RWPE2 (cell line): ENCODE measurements at regions not wholly inside any gene's neighbourhood (a gene's known extent, or its start where the extent isn't known, plus 50 kb on each side); places are given as distances from the start of the nearest gene placed in this dataset.

Experiments
- ATAC-seq: fragments of 200-7000 bp; cut with Tn5 transposase; 3 replicates; pipeline ENCODE4 v1.9.1; 2021; ENCODE audit warnings: low read depth
- DNase-seq: peaks from one replicate; pipeline ENCODE4 v3.0.0-alpha.2; 2020; ENCODE audit warnings: low spot score
- H3K27ac ChIP-seq: fragments of 450-650 bp; 2 replicates; pipeline ENCODE4 v1.5.1; 2017; ENCODE audit warnings: mild to moderate bottlenecking; ENCODE audit not compliant: poor library complexity, severe bottlenecking
- H3K27me3 ChIP-seq: fragments of 250-450 bp; sonication (Bioruptor Pico); 2 replicates; pipeline ENCODE4 v1.5.1; 2021; ENCODE audit warnings: mild to moderate bottlenecking, moderate library complexity; ENCODE audit not compliant: insufficient read depth, poor library complexity, severe bottlenecking
- H3K36me3 ChIP-seq: fragments of 250-450 bp; sonication (Bioruptor Pico); 2 replicates; pipeline ENCODE4 v1.5.1; 2020; ENCODE audit warnings: low read depth, mild to moderate bottlenecking, moderate library complexity
- H3K4me1 ChIP-seq: fragments of 250-450 bp; sonication (Bioruptor Pico); 2 replicates; pipeline ENCODE4 v1.5.1; 2021; ENCODE audit warnings: mild to moderate bottlenecking, moderate library complexity; ENCODE audit not compliant: insufficient read depth, poor library complexity, severe bottlenecking
- H3K4me3 ChIP-seq: fragments of 250-450 bp; sonication (Bioruptor Pico); 2 replicates; pipeline ENCODE4 v1.5.1; 2021; ENCODE audit warnings: mild to moderate bottlenecking, moderate library complexity; ENCODE audit not compliant: severe bottlenecking
- H3K9me3 ChIP-seq: fragments of 250-450 bp; sonication (Bioruptor Pico); 2 replicates; pipeline ENCODE4 v1.5.1; 2021; ENCODE audit warnings: mild to moderate bottlenecking, moderate library complexity; ENCODE audit not compliant: severe bottlenecking
- TF ChIP-seq, protein P1 (sequence below): fragments of 450-650 bp; IDR thresholded peaks from one replicate; pipeline ENCODE4 v1.5.1; 2017; ENCODE audit warnings: mild to moderate bottlenecking, moderate library complexity; ENCODE audit not compliant: poor library complexity, severe bottlenecking

- DNase-seq: no peak
- Histone ChIP-seq H3K36me3 (no peaks in the 10 kb centered on the region), H3K4me3 (no peak overlapping the region), H3K27me3 (peaks cover 32% of the 10 kb centered on the region), H3K9me3 (no peaks in the 10 kb centered on the region), H3K27ac (no peak overlapping the region), H3K4me1 (no peaks in the 10 kb centered on the region)
- ATAC-seq: no peak
- TF ChIP-seq, protein P1, sequence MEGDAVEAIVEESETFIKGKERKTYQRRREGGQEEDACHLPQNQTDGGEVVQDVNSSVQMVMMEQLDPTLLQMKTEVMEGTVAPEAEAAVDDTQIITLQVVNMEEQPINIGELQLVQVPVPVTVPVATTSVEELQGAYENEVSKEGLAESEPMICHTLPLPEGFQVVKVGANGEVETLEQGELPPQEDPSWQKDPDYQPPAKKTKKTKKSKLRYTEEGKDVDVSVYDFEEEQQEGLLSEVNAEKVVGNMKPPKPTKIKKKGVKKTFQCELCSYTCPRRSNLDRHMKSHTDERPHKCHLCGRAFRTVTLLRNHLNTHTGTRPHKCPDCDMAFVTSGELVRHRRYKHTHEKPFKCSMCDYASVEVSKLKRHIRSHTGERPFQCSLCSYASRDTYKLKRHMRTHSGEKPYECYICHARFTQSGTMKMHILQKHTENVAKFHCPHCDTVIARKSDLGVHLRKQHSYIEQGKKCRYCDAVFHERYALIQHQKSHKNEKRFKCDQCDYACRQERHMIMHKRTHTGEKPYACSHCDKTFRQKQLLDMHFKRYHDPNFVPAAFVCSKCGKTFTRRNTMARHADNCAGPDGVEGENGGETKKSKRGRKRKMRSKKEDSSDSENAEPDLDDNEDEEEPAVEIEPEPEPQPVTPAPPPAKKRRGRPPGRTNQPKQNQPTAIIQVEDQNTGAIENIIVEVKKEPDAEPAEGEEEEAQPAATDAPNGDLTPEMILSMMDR: no peak
Measured at GRCh38 chr15:53216036-53216435, 425.9 kb upstream of the ONECUT1 start.

GRCh38 chr15:53213336-53213735 is 423.2 kb upstream of the ONECUT1 start:
- ATAC-seq (no peak), DNase-seq (no peak)
- no peaks in the 10 kb centered on the region for H3K9me3 ChIP-seq
- no peak overlapping the region for H3K27ac ChIP-seq
- H3K27me3 ChIP-seq: peaks cover 32% of the 10 kb centered on the region
- H3K4me1 ChIP-seq: no peaks in the 10 kb centered on the region
- H3K36me3 ChIP-seq: no peaks in the 10 kb centered on the region
- TF ChIP-seq, protein P1: no peak
- no peak overlapping the region for H3K4me3 ChIP-seq

DNA sequence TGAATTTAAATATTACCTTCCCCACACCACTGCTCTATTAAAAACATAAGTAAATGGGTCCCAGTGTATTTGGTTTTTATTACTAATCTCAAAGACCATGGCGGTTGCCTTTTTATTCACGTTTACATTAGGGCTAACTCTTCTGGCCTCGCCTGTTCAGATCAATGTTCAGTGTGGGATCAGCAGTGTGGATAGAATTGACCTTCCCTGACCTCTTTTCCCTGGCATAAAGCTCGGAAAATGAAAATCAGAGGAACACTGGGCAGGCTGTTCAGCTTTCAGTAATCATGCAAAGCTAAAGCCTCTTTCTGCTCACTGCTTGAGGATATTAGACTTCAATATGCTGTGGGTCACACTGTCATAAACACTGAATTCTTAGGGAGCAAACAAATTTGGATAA is 422.6 kb upstream of the ONECUT1 start:
- H3K27me3 ChIP-seq: peaks cover 32% of the 10 kb centered on the region
- H3K4me1 ChIP-seq: no peaks in the 10 kb centered on the region
- ATAC-seq: no peak
- H3K36me3 ChIP-seq: no peaks in the 10 kb centered on the region
- no peak overlapping the region for H3K4me3 ChIP-seq
- TF ChIP-seq, protein P1: no peak
- DNase-seq: no peak
- H3K27ac ChIP-seq: no peak overlapping the region
- no peaks in the 10 kb centered on the region for H3K9me3 ChIP-seq

GRCh38 chr15:53210653-53211052 is 420.5 kb upstream of the ONECUT1 start:
- Histone ChIP-seq H3K27me3 (peaks cover 18% of the 10 kb centered on the region), H3K36me3 (no peaks in the 10 kb centered on the region), H3K4me1 (no peaks in the 10 kb centered on the region), H3K9me3 (no peaks in the 10 kb centered on the region), H3K27ac (no peak overlapping the region), H3K4me3 (no peak overlapping the region)
- TF ChIP-seq, protein P1: no peak
- DNase-seq (no peak), ATAC-seq (no peak)

DNA sequence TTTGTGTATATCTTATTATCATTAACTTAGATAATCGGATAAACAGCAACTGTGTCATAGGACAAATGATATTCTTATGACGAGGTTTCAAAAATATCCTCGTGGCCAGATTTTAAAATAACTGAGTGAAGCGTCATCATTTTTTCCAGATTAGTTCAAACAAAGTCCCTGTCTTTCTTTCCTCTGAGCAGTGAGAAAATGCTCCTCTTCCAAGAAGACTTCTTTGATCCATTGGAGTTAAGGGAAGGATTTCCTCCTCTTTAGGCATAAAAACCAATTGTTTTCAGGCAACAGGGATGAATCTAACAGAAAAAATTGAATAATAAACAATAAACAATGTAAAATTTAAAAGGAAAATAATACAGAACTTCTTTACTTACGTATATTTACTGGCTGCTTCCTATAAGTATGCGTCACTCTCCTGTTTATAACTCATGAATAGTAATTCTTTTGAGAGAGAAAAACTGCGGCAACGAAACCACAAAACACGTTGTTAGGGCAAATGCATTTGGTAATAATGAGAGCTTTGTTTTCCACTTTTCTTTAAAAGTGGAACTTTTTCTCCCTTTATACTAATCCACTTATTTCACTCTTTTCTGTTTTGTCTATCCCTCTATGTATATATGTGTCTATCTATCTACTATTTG is 419.4 kb upstream of the ONECUT1 start:
- H3K4me3 ChIP-seq: no peak overlapping the region
- no peak overlapping the region for H3K27ac ChIP-seq
- DNase-seq (no peak), ATAC-seq (no peak)
- H3K9me3 ChIP-seq: no peaks in the 10 kb centered on the region
- TF ChIP-seq, protein P1: no peak
- peaks cover 14% of the 10 kb centered on the region for H3K27me3 ChIP-seq
- H3K36me3 ChIP-seq: no peaks in the 10 kb centered on the region
- no peaks in the 10 kb centered on the region for H3K4me1 ChIP-seq
